HK-2 (cell line): ENCODE measurements at regions not wholly inside any gene's neighbourhood (a gene's known extent, or its start where the extent isn't known, plus 50 kb on each side); places are given as distances from the start of the nearest gene placed in this dataset.
"Not testable (repeated sequence)": the region's sequence is repeated elsewhere in the genome, so short reads cannot be mapped to it uniquely, and the experiment has no call there.

Experiments
- DNase-seq: peaks from one replicate; pipeline ENCODE4 v3.0.0-alpha.2; 2018; ENCODE audit not compliant: unreplicated experiment

DNA sequence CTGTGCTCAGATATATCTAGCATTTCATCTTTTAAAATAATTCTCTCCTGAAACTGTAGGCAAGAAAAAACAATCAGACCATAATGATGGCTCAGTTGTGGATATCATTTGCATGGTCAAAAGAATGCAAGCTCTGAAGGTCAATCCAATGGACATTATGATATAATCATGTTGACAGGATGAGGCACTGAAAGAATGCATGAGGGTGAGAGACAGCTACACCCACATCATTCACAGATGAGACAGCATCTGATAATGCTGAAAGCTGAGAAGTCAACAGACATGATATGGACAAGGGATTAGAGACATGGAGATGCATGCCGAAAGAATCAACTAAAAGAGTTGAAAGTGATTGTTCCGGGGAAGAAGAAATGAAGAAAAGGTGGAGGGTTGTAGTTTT is 346.4 kb upstream of the CDH5 start:
- no peak for DNase-seq

DNA sequence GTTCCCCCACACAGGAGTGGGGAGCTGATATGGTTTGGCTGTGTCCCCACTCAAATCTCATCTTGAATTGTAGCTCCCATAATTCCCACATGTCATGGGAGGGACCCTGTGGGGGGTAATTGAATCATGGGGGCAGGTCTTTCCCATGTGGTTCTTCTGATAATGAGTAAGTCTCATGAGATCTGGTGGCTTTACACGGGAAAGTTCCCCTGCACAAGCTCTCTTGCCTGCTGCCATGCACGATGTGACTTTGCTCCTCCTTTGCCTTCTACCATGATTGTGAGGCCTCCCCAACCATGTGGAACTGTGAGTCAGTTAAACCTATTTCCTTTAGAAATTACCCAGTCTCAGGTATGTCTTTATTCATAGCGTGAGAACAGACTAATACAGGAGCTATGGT is 347.0 kb upstream of the CDH5 start:
- DNase-seq = not testable (repeated sequence)

DNA sequence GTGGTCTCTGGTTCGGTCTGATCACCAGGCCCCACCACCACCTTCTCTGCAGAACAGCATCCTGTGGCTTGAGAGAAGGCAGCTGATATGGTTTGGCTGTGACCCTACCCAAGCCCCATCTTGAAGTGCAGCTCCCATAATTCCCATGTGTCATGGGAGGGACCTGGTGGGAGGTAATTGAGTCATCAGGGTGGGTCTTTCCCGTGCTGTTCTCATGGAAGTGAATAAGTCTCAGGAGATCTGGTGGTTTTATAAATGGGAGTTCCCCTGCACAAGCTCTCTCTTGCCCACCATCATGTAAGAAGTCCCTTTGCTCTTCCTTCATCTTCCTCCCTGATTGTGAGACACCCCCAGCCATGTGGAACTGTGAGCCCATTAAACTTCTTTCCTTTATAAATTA is 352.3 kb upstream of the CDH5 start:
- no peak for DNase-seq

DNA sequence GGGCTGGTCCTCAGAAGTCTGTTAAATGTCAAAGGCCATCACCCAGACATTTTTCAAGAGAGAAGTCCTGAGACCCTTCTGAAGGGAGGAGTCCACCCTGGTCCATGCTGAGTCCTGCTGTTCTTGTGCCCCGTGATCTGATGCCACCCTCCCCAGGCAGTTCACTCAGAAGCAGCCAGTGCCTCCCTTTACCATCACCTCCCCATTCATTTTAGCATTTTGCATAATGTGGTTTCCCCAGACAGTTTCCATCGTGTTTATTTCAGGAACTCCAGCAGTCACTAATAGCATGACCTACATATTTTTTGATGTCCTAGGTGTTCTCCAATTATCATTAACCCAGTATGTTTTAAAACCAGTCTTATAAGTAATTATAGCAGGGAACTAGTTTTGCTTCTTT is 353.0 kb upstream of the CDH5 start:
- DNase-seq = no peak

DNA sequence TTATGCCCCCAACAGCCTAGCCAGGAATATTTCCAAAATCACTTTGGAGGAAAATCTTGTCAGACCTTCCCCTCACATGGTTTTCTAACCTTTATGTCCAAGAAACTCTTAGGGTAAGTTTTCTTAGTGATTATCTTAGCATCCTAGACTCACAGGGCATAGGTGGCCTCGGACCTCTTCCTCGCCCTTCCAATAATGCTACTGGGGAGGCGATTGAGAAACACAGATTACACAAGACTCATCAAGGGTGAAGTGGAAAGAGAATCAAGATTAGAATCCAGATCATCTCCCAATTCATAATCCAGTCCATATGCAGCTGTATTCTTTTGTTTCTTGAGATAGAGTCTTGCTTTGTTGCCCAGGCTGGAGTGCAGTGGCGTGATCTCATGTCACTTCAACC is 358.4 kb upstream of the CDH5 start:
- no peak for DNase-seq

DNA sequence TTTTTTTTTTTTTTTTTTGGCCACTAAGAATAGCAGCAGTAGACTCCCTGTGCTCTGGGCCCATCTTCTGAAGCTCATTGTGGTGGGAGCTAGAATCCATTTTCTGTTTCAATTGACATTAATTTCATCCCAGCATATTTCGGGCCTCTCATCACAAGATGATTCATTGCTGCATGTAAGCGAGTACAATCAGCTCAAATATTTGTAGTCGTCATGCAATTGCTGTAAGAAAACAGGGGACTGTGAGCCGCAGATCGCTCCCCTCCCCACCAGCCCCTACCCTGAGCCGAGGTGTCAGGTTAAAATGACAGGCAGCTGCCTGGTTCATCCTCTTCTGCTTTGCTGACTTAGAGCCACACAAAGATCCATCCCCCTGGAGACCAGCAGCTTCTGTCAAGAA is 358.8 kb upstream of the CDH5 start:
- DNase-seq = no peak

DNA sequence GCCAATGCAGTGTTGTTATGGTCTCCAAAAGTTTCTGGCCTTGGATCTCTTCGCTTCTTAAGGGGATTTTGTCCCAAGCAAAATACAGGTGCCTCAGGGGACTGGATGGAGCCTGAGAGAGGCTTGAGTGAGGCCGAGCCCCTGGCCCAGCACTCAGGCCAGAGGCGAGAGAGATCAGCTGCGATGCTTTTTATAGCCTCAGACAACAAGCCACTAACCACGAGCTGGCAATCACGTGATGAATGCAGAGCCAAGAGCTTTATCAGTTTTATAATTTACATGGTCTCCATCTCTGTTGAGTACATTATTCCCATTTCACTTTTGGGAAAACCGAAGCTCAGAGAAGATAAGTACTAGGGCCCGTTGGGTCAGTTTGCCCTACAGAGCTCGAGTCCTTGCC is 360.0 kb upstream of the CDH5 start:
- no peak for DNase-seq

DNA sequence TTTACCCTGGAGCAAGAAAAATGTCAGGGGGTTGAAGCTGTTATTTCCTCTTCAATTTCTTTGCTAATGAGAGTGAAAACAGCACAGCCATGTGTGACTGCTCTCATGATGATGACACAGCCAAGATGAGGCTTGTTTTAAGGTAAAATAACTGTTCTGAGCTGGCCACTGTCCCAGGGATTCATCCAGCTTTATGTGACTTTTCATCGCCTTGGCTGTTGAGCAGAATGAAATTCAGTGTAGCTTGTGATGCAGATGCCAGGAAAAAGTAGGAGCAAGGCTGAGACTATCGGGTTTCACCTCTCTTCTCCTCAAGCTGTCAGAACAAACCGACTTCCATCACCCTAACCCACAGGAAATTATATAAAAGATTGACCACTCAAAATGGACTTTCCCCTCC is 361.8 kb upstream of the CDH5 start:
- DNase-seq = no peak

DNA sequence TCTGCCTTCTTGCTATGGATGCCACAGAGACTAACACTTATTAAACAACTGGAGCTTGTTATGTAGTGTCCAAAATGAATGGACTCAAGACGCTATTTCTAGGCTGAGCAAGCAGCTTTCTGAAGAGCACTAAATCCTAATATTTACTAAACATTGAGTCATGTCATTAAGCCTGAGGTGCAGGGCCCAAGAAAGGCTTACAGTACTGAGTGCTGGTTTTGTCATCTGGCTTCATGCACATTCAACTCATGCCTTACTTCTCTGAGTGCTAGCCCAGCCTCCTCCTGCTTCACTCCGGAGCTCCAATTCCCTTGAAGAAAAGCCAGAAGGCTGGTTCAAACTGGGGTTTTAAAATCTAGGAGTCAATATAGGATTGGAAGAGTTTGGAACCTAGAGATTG is 363.3 kb upstream of the CDH5 start:
- no peak for DNase-seq

DNA sequence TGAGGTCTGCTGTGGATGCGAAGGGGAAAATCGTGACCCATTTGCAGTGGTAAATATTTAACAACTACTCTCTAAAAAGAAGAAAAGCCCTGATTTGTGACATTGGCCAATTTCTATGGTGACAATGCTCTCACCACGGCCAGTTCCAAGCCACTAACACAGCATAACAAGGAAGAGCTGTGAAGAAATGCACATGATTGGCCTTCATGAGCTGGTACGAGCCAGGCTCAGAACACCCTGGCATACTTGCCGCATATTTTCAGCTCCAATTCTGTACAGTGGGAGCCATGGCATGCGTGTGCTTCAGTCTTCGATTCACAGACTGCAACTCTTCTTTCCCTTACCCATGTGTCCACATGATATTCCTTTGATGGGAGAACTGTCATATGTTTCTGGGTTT is 363.9 kb upstream of the CDH5 start:
- DNase-seq = no peak

DNA sequence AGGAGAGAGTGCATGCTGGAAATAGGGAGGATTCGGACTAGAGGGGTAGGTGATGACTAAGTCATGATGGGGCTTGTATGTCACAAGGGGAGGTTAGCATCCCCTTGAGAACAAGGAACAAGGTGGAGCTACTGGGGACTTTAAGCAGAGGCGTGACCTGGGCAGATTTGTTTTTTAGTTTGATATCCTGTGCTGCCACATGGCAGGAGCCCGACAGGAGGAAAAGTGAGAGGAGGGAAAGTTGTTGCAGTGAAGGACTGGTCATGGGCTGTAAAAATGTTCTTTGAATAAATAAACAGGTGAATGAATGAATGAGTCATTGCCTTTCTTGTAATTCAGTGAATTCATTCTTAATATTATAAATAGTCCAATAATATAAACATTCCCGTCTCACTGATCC is 365.1 kb upstream of the CDH5 start:
- DNase-seq = no peak

DNA sequence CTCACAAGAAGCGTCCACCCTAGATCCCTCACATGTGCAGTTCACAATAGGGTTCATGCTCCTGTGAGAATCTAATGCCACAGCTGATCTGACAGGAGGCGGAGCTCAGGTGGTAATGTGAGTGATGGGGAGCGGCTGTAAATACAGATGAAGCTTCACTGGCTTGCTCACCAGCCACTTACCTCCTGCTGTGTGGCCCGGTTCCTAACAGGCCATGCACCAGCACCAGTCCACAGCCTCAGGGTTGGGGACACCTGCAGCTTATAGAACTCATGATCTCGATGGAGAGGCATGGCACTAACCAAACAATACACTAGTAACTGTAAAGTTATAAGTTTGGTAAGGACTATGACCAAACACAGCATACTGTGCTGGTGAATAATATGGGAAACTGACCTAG is 368.0 kb upstream of the CDH5 start:
- no peak for DNase-seq

DNA sequence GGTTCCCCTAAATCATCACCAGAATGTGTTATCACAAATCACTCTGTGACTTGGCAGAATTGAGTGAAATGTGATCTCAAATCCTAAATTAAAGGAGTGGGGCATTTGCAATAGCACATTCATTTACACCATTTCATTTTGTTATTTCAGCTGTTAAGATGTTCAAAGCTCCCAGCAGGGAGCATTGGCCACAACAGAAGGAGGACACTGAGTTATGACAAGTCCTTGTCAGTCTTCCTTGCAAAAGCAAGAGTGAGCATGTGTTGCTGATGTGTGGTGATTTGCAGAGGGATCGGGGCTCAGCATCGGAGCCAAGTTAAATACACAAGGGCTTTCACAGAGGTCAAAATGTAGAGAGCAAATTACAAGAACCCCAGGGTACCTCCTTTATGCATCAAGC is 372.2 kb upstream of the CDH5 start:
- no peak for DNase-seq

DNA sequence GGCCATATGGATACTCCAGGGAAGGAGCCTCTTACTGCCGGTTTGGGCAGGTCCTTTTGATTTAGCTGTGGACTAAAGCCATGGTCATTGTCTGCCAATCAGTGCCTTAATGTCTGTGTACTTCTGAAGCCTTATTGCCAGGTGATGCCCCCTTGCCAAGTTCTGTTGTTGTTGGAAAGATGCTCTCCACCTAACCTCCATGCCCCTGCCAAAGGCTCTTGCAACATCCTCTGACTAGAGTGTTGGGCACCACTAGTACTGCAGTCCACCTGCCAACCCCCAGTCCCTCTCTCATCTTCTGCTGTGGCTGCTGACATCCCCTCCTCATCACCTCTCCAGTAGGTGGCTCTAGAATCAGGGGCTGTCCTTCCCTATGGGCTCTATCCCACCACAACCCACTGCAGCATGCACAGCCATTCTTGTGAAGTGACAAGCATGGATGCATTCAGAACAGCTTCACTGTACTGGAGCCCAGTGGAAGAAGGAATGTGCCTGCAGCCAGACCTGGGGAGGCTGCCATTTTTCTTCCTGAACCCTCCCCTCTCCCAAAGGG is 375.3 kb upstream of the CDH5 start:
- no peak for DNase-seq

DNA sequence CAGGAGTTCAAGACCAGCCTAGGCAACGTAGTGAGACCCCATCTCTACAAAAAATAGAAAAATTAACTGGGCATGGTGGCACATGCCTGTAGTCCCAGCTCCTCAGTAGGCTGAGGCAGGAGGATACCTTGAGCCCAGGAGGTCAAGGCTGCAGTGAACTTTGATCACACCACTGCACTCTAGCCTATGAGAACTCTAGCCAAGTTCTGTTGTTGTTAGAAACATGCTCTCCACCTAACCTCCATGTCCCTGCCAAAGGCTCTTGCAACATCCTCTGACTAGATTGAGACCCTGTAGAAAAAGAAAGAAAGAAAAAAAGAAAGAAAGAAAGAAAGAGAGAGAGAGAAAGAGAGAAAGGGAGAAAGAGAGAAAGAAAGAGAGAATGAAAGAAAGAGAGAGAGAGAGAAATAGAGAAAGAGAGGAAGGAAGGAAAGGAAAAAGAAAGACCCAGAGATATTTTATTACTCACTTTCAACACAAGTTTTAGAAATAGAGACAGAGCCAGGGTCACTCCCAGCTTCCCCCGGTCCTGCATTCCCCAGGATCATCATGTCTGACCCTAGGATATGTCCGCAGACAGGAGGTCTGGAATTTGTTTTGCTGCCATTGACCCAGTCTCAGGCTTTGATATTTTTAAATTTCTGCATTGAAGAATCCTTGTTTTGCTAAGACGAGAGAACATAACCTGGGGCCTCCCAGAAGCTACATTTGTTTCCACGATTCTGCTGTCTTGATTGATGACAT is 376.5 kb upstream of the CDH5 start:
- no peak for DNase-seq

DNA sequence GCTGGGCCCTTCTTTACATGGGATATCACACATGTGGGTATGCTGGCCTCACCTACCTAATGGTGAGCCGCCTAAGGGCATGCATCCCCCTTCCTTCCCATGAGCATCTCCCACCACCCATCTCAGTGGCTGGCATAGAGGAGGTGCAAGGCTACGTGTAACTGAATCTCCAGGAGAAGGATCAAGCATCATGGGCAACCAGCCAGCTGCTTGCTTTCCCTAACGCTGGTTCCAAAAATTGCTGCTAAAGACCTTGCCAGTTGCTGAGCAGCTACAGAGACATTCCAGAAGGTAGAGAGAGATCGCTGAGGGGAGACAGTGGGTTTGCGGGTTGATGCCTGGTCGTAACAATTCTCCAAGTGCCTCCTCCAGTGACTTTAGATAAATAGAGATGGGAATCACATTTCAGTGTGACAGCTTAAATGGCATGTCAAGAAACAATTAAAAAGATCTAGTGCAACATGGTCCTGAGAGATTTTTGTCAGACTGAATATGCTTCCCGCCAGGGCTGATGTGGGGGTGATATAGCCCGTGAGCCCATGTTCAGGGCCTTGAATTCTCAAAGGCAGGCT is 378.4 kb upstream of the CDH5 start:
- DNase-seq = no peak

DNA sequence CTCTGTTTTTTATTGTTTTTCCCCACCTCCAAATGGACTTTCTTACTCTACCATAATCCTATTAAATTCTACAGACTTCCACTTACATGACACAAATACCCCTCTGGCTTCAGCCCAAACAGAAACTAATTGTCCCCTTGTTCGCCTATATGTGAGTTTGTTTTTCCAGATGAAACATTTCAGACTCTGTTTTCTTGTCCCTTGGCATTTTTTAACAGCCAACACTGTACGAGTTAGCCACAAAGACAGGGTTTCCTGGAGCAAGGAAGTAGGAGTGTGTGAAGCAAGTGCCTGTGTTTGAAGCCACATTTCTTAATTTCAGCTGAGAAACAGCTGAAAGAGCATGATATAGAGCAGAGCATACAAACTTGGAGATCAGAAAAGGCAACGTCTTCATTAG is 382.2 kb upstream of the CDH5 start:
- no peak for DNase-seq

DNA sequence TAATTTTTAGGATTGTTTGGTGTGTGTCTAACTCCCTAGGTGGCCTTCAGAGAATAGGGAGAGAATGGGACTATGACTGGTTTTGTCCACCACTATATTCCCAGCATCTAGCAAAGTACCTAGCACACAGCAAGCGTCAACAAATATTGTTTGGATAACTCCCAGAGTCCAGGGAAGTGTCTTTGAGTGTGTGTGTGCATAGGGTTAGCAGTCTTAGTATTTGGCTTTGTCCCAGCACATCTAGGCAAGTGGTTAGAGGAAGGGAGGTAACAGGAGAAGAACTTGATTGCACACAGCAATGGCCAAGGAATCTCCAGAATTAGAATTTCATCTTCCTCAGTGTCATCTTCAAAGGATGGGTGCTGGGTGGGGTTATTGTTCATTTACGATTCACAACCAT is 385.4 kb upstream of the CDH5 start:
- no peak for DNase-seq

DNA sequence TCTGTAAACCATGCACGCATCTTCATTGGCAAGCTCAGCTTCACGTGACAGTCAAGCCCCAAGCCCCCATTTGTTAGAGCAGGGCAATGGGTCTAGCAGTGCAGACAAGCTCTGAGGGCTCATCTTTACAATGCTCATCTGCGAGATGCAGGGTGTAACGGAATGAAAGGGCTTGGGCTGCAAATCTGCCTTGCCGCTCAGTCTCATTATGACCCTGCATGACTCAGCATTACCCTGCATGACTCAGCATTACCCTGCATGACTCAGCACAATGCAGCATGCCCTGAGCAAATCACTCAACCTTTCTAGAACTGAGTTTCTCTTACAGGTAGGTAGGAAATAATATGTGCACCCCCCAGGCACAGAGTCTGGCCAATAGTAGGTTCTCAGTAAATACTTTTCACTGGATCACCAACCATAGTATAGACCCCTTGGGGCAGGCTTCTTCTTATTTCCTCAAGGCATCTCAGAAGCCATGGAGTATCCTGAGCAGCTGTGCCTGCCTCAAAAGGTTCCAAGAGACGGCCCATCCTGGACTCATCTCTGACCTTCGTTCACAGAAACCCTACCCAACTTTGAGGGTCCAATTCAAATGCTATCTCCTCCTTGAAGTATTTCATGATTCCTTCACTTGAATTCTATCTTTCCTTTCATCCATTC is 391.3 kb upstream of the CDH5 start:
- peak; percentile 16 for DNase-seq

DNA sequence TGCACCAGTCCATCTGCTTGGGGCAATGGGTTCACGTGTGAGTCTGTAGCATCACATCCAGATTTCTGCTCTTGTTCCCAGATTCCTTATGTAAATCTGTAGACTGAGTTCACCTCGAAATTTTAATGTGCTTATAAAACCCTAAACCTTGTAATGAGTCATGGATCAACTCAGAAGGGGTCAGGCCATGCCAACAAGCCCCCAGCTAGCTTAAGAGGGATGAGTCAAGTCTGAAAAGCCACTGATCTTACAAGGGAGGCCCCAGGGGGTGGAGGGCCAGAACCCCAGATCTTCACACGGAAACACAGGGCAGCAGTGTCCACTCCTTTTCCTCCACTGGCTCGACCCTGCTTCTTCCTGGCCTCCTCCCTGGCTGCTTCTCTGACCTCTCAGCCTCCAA is 399.1 kb upstream of the CDH5 start:
- DNase-seq = no peak

DNA sequence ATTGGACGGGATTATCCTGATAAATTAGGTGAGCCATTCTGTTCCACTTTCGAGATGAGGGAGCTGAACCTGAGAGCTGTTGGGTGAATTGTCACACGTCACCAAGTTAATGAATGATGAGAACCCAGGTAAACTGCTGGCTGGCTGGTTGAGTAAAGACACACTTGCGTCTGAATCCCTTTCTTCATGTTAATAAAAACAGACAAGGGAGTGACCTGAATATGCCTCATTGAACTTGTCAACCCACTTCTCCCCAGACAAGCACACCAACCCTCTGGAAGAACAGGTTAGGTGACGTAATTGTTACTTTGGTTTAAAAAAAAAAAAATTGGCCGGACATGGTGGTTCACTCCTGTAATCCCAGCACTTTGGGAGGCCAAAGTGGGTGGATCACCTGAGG is 400.9 kb upstream of the CDH5 start:
- no peak for DNase-seq

DNA sequence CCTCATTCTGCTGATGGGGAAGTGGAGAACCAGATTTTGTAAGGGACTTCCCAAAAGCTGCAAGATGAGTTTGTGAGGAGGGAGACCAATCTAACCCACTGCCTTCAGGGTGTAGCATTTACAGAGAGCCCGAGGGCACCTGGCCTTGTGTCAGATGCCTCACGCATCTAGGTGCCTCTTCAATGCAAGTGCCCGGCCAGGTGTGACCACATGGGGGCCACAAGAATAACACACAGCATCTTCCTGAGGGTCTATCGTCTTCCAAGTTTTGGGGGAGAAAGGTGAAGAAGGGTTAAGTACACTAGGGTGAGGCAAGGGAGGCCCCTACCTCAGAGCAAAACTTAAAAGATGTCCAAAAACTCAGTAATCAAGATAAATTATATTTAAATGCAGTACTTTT is 401.7 kb upstream of the CDH5 start:
- DNase-seq = no peak

DNA sequence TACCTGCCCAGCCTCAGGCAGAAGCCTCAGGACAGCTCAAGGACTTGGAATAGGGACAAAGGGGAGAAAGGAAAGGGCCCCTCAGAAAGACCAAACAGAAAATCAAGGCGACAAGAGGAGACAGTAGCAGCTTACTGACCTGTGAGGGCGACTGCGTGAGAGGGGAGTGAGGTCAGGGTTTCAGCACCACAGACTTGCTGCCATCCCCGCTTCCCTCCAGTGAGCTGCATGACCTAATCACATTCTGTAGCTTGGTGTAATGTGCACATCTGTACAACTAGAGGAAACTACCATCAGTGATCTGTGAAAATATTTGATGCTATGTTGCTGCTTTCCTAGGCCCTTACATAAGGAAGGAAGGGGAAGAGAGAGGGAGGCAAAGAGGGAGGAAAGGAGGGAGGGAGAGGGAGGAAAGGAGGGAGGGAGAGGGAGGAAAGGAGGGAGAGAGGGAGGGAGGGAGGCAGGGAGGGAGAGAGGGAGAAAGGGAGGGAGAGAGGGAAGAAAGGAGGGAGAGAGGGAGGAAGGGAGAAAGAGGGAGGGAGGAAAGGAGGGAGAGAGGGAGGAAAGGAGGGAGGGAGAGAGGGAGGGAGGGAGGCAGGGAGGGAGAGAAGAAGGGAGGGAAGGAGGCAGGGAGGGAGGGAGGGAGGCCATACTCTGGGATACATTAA is 404.9 kb upstream of the CDH5 start:
- DNase-seq = no peak
